H1 (cell line): ENCODE measurements at regions not wholly inside any gene's neighbourhood (a gene's known extent, or its start where the extent isn't known, plus 50 kb on each side); places are given as distances from the start of the nearest gene placed in this dataset.

Experiments used
- CTCF ChIA-PET: fragments of 300-600 bp; sonication (Branson Sonifier 250); formaldehyde crosslinking; loops from one replicate; lab custom pipeline; 2021; ENCODE audit not compliant: partially characterized antibody; lab: Charles Lee
- POLR2A ChIA-PET: fragments of 300-600 bp; sonication (Branson Sonifier 250); formaldehyde crosslinking; loops from one replicate; lab custom pipeline; 2021; ENCODE audit warnings: inconsistent platforms; ENCODE audit not compliant: partially characterized antibody; lab: Charles Lee
- DNase-seq, 2 experiments: peaks; one replicate each; pipeline versions ENCODE4 v3.0.0 to v3.0.0-alpha.2; 2010 to 2022; ENCODE audit warnings: low spot score in 2 of 2, low read depth in 1 of 2, mixed read lengths in 1 of 2
- FAIRE-seq: peaks from 2 replicates; lab custom pipeline; 2011; peaks lifted over from hg19 to GRCh38; lab: Jason Lieb, UNC
- H2AFZ ChIP-seq: 2 replicates; pipeline ENCODE4 v1.8.1; 2012; ENCODE audit warnings: low read length, inconsistent platforms
- H2AK5ac ChIP-seq: 2 replicates; pipeline ENCODE4 v1.6.1; 2013; ENCODE audit warnings: low read depth, low read length
- H2BK120ac ChIP-seq: replicated peaks from 2 replicates; pipeline ENCODE3; 2013; ENCODE audit warnings: low read depth, low read length, inconsistent platforms
- H2BK12ac ChIP-seq: 2 replicates; pipeline ENCODE4 v1.6.1; 2013; ENCODE audit warnings: low read depth, low read length
- H2BK15ac ChIP-seq: 2 replicates; pipeline ENCODE4 v1.6.1; 2013; ENCODE audit warnings: low read length
- H2BK20ac ChIP-seq: 2 replicates; pipeline ENCODE4 v1.6.1; 2013; ENCODE audit warnings: low read length
- H2BK5ac ChIP-seq: 2 replicates; pipeline ENCODE4 v1.6.1; 2013; ENCODE audit warnings: low read depth, low read length
- H3K14ac ChIP-seq: 2 replicates; pipeline ENCODE4 v1.6.1; 2013; ENCODE audit warnings: inconsistent platforms; ENCODE audit not compliant: insufficient read length
- H3K18ac ChIP-seq: 2 replicates; pipeline ENCODE4 v1.6.1; 2013; ENCODE audit warnings: low read length; ENCODE audit errors: extremely low read depth
- H3K23ac ChIP-seq: 2 replicates; pipeline ENCODE4 v1.6.1; 2013; ENCODE audit warnings: inconsistent platforms; ENCODE audit not compliant: insufficient read length
- H3K23me2 ChIP-seq: 2 replicates; pipeline ENCODE4 v1.6.1; 2013; ENCODE audit warnings: low read depth, low read length
- H3K27ac ChIP-seq: 2 replicates; pipeline ENCODE4 v1.6.1; 2011; ENCODE audit warnings: low read depth, low read length, inconsistent platforms
- H3K27me3 ChIP-seq, 4 experiments: replicated peaks in 1 of 4; 1 replicate in 1 of 4; 2 replicates in 3 of 4; pipeline versions ENCODE4 v1.6.1 to v1.8.1; 2011 to 2013; ENCODE audit warnings: low read length in 3 of 4, mild to moderate bottlenecking in 3 of 4, inconsistent platforms in 2 of 4, mixed read lengths in 2 of 4, moderate library complexity in 1 of 4; ENCODE audit not compliant: control insufficient read depth in 3 of 4, insufficient read depth in 3 of 4; ENCODE audit errors: extremely low read depth in 1 of 4
- H3K36me3 ChIP-seq, 4 experiments: 2 replicates each; pipeline versions ENCODE4 v1.6.1 to v1.8.1; 2011 to 2013; ENCODE audit warnings: mild to moderate bottlenecking in 4 of 4, low read length in 3 of 4, moderate library complexity in 2 of 4, control low read depth in 1 of 4, inconsistent platforms in 1 of 4; ENCODE audit not compliant: insufficient read depth in 4 of 4, control insufficient read depth in 2 of 4
- H3K4ac ChIP-seq: replicated peaks from 2 replicates; pipeline ENCODE3; 2013; ENCODE audit warnings: low read length, low read depth, mixed read lengths, inconsistent platforms; ENCODE audit not compliant: insufficient read length
- H3K4me1 ChIP-seq, 4 experiments: replicated peaks in 1 of 4; 1 replicate in 1 of 4; 2 replicates in 3 of 4; pipeline versions ENCODE4 v1.6.1 to v1.8.1; 2011 to 2013; ENCODE audit warnings: low read length in 3 of 4, inconsistent platforms in 2 of 4, mixed read lengths in 1 of 4; ENCODE audit not compliant: insufficient read depth in 4 of 4, control insufficient read depth in 3 of 4
- H3K4me2 ChIP-seq, 2 experiments: 2 replicates each; pipeline versions ENCODE4 v1.6.1 to v1.8.1; 2011 to 2013; ENCODE audit warnings: low read depth in 2 of 2, low read length in 2 of 2, control low read depth in 1 of 2, inconsistent platforms in 1 of 2, mild to moderate bottlenecking in 1 of 2; ENCODE audit not compliant: insufficient read depth in 1 of 2
- H3K4me3 ChIP-seq, 4 experiments: fragments of 200-600, 300-600 bp in 1 of 4; sonication (generic), shearing (Covaris generic), sonication (Bioruptor Twin) in 1 of 4; 2 replicates each; pipeline versions ENCODE4 v1.5.1 to v1.8.1; 2011 to 2016; ENCODE audit warnings: low read length in 4 of 4, low read depth in 3 of 4, control low read depth in 2 of 4, inconsistent platforms in 2 of 4, mild to moderate bottlenecking in 2 of 4, mixed read lengths in 1 of 4, moderate library complexity in 1 of 4; ENCODE audit not compliant: insufficient read depth in 2 of 4; ENCODE audit errors: extremely low read depth in 1 of 4
- H3K56ac ChIP-seq: replicated peaks from 2 replicates; pipeline ENCODE3; 2013; ENCODE audit warnings: low read depth, mild to moderate bottlenecking, mixed read lengths, low read length, inconsistent platforms; ENCODE audit not compliant: insufficient read length
- H3K79me1 ChIP-seq: 2 replicates; pipeline ENCODE4 v1.6.1; 2013; ENCODE audit warnings: low read depth, low read length, control low read depth
- H3K79me2 ChIP-seq, 2 experiments: 2 replicates each; pipeline versions ENCODE4 v1.6.1 to v1.8.1; 2012 to 2013; ENCODE audit warnings: low read length in 2 of 2, mild to moderate bottlenecking in 2 of 2, inconsistent platforms in 1 of 2; ENCODE audit not compliant: insufficient read depth in 2 of 2, control insufficient read depth in 1 of 2
- H3K9ac ChIP-seq, 4 experiments: replicated peaks in 1 of 4; 1 replicate in 1 of 4; 2 replicates in 3 of 4; pipeline versions ENCODE4 v1.6.1 to v1.8.1; 2011 to 2013; ENCODE audit warnings: low read depth in 3 of 4, low read length in 3 of 4, control low read depth in 2 of 4, mild to moderate bottlenecking in 2 of 4, moderate library complexity in 2 of 4, inconsistent platforms in 1 of 4; ENCODE audit errors: extremely low read depth in 1 of 4
- H3K9me3 ChIP-seq, 2 experiments: 2 replicates each; pipeline versions ENCODE4 v1.6.1 to v1.8.1; 2012 to 2013; ENCODE audit warnings: mild to moderate bottlenecking in 2 of 2, moderate library complexity in 2 of 2, control low read depth in 1 of 2, inconsistent platforms in 1 of 2, low read depth in 1 of 2, low read length in 1 of 2, mixed read lengths in 1 of 2; ENCODE audit not compliant: insufficient read depth in 2 of 2
- H4K20me1 ChIP-seq, 2 experiments: replicated peaks in 1 of 2; 2 replicates each; pipeline versions ENCODE3 to v1.8.1; 2011 to 2013; ENCODE audit warnings: inconsistent platforms in 2 of 2, low read length in 2 of 2, mild to moderate bottlenecking in 1 of 2; ENCODE audit not compliant: insufficient read depth in 2 of 2, control insufficient read depth in 1 of 2
- H4K5ac ChIP-seq: 2 replicates; pipeline ENCODE4 v1.6.1; 2013; ENCODE audit warnings: low read length, low read depth, mixed read lengths, inconsistent platforms; ENCODE audit not compliant: insufficient read length
- H4K8ac ChIP-seq: 2 replicates; pipeline ENCODE4 v1.8.0; 2013; ENCODE audit warnings: mild to moderate bottlenecking, moderate library complexity, low read length, inconsistent platforms; ENCODE audit not compliant: insufficient read depth; ENCODE audit errors: extremely low read depth
- H4K91ac ChIP-seq: replicated peaks from 2 replicates; pipeline ENCODE3; 2013; ENCODE audit warnings: low read length, mixed read lengths, inconsistent platforms; ENCODE audit not compliant: insufficient read length
- CBX8 ChIP-seq: fragments of 300-800, 300-1000 bp; sonication (generic); IDR thresholded peaks from 2 replicates; pipeline ENCODE4 v1.7.1; 2016; ENCODE audit warnings: low read depth, low read length, borderline replicate concordance
- CHD2 ChIP-seq: IDR thresholded peaks from 2 replicates; pipeline ENCODE4 v1.6.1; 2012; ENCODE audit warnings: low read length, improper control_type of control experiment
- CREB1 ChIP-seq: IDR thresholded peaks from 2 replicates; pipeline ENCODE4 v1.6.1; 2012; ENCODE audit warnings: inconsistent platforms
- FOSL1 ChIP-seq: IDR thresholded peaks from 2 replicates; pipeline ENCODE4 v1.6.1; 2011; ENCODE audit warnings: mild to moderate bottlenecking, low read depth, low read length, moderate library complexity; ENCODE audit not compliant: insufficient read depth
- JUN ChIP-seq: IDR thresholded peaks from 2 replicates; pipeline ENCODE4 v1.6.1; 2011; ENCODE audit warnings: low read depth, mild to moderate bottlenecking, improper control_type of control experiment, low read length
- NANOG ChIP-seq: IDR thresholded peaks from 2 replicates; pipeline ENCODE4 v1.6.1; 2011; ENCODE audit warnings: low read length, low read depth, mild to moderate bottlenecking, inconsistent platforms; ENCODE audit not compliant: insufficient read depth, poor library complexity, severe bottlenecking
- POLR2A ChIP-seq, 2 experiments: IDR thresholded peaks; 1 replicate in 1 of 2; 2 replicates in 1 of 2; pipeline ENCODE4 v1.6.1; 2011; ENCODE audit warnings: low read depth in 2 of 2, low read length in 2 of 2, mild to moderate bottlenecking in 2 of 2; ENCODE audit errors: control extremely low read depth in 1 of 2
- RNF2 ChIP-seq: fragments of 200-900, 300-1000 bp; sonication (generic); IDR thresholded peaks from 2 replicates; pipeline ENCODE4 v1.7.1; 2016; ENCODE audit warnings: borderline replicate concordance, low read depth, mild to moderate bottlenecking, antibody characterized with exemption, low read length; ENCODE audit not compliant: poor library complexity, severe bottlenecking; ENCODE audit errors: missing control alignments
- SIRT6 ChIP-seq: IDR thresholded peaks from one replicate; pipeline ENCODE4 v1.7.1; 2012; ENCODE audit warnings: low read length, inconsistent platforms
- SP1 ChIP-seq: IDR thresholded peaks from 2 replicates; pipeline ENCODE4 v1.6.1; 2011; ENCODE audit warnings: low read depth, low read length
- SP4 ChIP-seq: IDR thresholded peaks from 2 replicates; pipeline ENCODE4 v1.6.1; 2012; ENCODE audit warnings: low read length, inconsistent platforms
- SRF ChIP-seq: IDR thresholded peaks from 2 replicates; pipeline ENCODE4 v1.6.1; 2011; ENCODE audit warnings: mild to moderate bottlenecking, low read depth, low read length, moderate library complexity
- TBP ChIP-seq: IDR thresholded peaks from 2 replicates; pipeline ENCODE4 v1.6.1; 2011; ENCODE audit warnings: low read depth, low read length, improper control_type of control experiment
- TEAD4 ChIP-seq: IDR thresholded peaks from 2 replicates; pipeline ENCODE4 v1.6.1; 2012; ENCODE audit warnings: low read depth, low read length, inconsistent platforms, mixed read lengths
- WGBS, 2 experiments: shearing (Covaris generic) in 1 of 2; methylation state at CpG; one replicate each; pipeline versions ENCODE4 v1.1.6 to v1.1.7; 2013 to 2015; ENCODE audit warnings: low lambda C conversion rate in 2 of 2, mixed read lengths in 2 of 2, inconsistent platforms in 1 of 2, low coverage in 1 of 2, missing lambda C conversion rate in 1 of 2; ENCODE audit not compliant: insufficient replicate concordance in 2 of 2, insufficient coverage in 1 of 2, insufficient read length in 1 of 2; ENCODE audit errors: extremely low coverage in 1 of 2, missing lambda C conversion rate in 1 of 2; 5-methylcytosine and 5-hydroxymethylcytosine counted together

DNA sequence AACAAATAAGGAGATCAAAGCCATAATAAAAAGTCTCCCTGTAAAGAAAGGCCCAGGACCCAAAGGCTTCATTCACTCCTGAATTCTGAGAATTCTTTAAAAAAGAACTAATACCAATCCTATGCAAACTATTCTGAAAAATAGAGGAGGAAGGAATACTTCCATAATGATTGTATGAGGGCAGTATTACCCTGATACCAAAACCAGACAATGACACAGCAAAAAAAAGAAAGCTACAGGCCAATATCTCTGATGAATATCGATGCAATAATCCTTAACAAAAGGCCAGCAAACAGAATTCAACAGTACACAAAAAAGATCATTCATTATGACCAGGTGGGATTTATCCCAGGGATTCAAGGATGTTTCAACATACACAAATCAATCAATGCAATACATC, 457.8 kb upstream of the FBXO33 start:
- no peaks in the 10 kb centered on the region for H3K27me3 ChIP-seq
- no peaks in the 10 kb centered on the region for H3K36me3 ChIP-seq
- H3K9ac ChIP-seq = no peak overlapping the region
- CTCF ChIA-PET = no interaction called here
- H4K8ac ChIP-seq = no peak overlapping the region
- TF ChIP-seq SRF (no peak), TBP (no peak), TEAD4 (no peak), POLR2A (IDR thresholded peaks at IDR 0.05; ENCODE audit: control extremely low read depth in 1 of 2, low read depth in 2 of 2, low read length in 2 of 2) (no peak), JUN (no peak), FOSL1 (no peak), NANOG (no peak), SIRT6 (no peak), CHD2 (no peak), CREB1 (no peak), RNF2 (no peak), SP1 (no peak), SP4 (no peak), CBX8 (no peak)
- H3K79me2 ChIP-seq = no peaks in the 10 kb centered on the region
- H3K4ac ChIP-seq = no peak overlapping the region
- H3K4me1 ChIP-seq = no peaks in the 10 kb centered on the region
- POLR2A ChIA-PET = no interaction called here
- H3K23ac ChIP-seq = no peak overlapping the region
- H4K91ac ChIP-seq = no peak overlapping the region
- H3K9me3 ChIP-seq = no peaks in the 10 kb centered on the region
- H3K56ac ChIP-seq = no peak overlapping the region
- no peak overlapping the region for H3K4me3 ChIP-seq
- H3K18ac ChIP-seq = no peak overlapping the region
- FAIRE-seq = no peak
- H2BK120ac ChIP-seq = no peak overlapping the region
- no peak overlapping the region for H4K5ac ChIP-seq
- H3K79me1 ChIP-seq = no peaks in the 10 kb centered on the region
- no peak overlapping the region for H2AK5ac ChIP-seq
- H2BK15ac ChIP-seq = no peak overlapping the region
- DNase-seq = no peak
- WGBS, 2 experiments = 83% methylated on average over 1 of the region's 1 CpG; no CpG with 5 or more reads in 1 of the 2 experiments
- H3K23me2 ChIP-seq = no peaks in the 10 kb centered on the region
- no peak overlapping the region for H3K4me2 ChIP-seq
- no peak overlapping the region for H2AFZ ChIP-seq
- H2BK12ac ChIP-seq = no peak overlapping the region
- H3K27ac ChIP-seq = no peak overlapping the region
- H3K14ac ChIP-seq = no peak overlapping the region
- H2BK20ac ChIP-seq = no peak overlapping the region
- H2BK5ac ChIP-seq = no peak overlapping the region
- H4K20me1 ChIP-seq = no peaks in the 10 kb centered on the region
